DND-41 (cell line): ENCODE measurements at regions not wholly inside any gene's neighbourhood (a gene's known extent, or its start where the extent isn't known, plus 50 kb on each side); places are given as distances from the start of the nearest gene placed in this dataset.

ENCODE experiments used
- ATAC-seq: fragments of 200-7000 bp; cut with Tn5 transposase; 3 replicates; pipeline ENCODE4 v1.9.1; 2021; ENCODE audit warnings: low read depth; ENCODE audit not compliant: insufficient read depth
- DNase-seq: peaks from one replicate; pipeline ENCODE4 v3.0.0-alpha.2; 2020
- H2AFZ ChIP-seq: 2 replicates; pipeline ENCODE4 v1.6.0; 2012; ENCODE audit warnings: low read depth, low read length
- H3K27ac ChIP-seq: 2 replicates; pipeline ENCODE4 v1.5.1; 2012; ENCODE audit warnings: low read length, inconsistent platforms
- H3K27me3 ChIP-seq: fragments of 200-600 bp; sonication (generic); 2 replicates; pipeline ENCODE4 v1.6.0; 2012; ENCODE audit warnings: low read length, mild to moderate bottlenecking, inconsistent platforms; ENCODE audit not compliant: insufficient read depth, poor library complexity
- H3K36me3 ChIP-seq: 2 replicates; pipeline ENCODE4 v1.5.1; 2012; ENCODE audit warnings: low read length, inconsistent platforms; ENCODE audit not compliant: insufficient read depth
- H3K4me1 ChIP-seq: 2 replicates; pipeline ENCODE4 v1.5.1; 2012; ENCODE audit warnings: mild to moderate bottlenecking, low read length; ENCODE audit not compliant: insufficient read depth
- H3K4me2 ChIP-seq: 2 replicates; pipeline ENCODE4 v1.6.0; 2012; ENCODE audit warnings: mild to moderate bottlenecking, moderate library complexity, low read length, inconsistent platforms; ENCODE audit not compliant: insufficient read depth
- H3K4me3 ChIP-seq, 2 experiments: fragments of 200-600 bp in 1 of 2; shearing (Covaris generic) in 1 of 2; 2 replicates each; pipeline ENCODE4 v1.5.1; 2012 to 2016; ENCODE audit warnings: inconsistent platforms in 2 of 2, low read length in 2 of 2, mild to moderate bottlenecking in 2 of 2, low read depth in 1 of 2, moderate library complexity in 1 of 2
- H3K79me2 ChIP-seq: 2 replicates; pipeline ENCODE4 v1.6.0; 2012; ENCODE audit warnings: low read length, inconsistent platforms; ENCODE audit not compliant: insufficient read depth
- H3K9ac ChIP-seq: 2 replicates; pipeline ENCODE4 v1.6.0; 2012; ENCODE audit warnings: low read depth, mild to moderate bottlenecking, inconsistent platforms, low read length, moderate library complexity
- H3K9me3 ChIP-seq: 2 replicates; pipeline ENCODE4 v1.5.1; 2012; ENCODE audit warnings: low read length, moderate library complexity, mild to moderate bottlenecking, inconsistent platforms; ENCODE audit not compliant: insufficient read depth, severe bottlenecking
- H4K20me1 ChIP-seq: 2 replicates; pipeline ENCODE4 v1.6.0; 2012; ENCODE audit warnings: low read length; ENCODE audit not compliant: insufficient read depth
- CTCF ChIP-seq: IDR thresholded peaks from 2 replicates; pipeline ENCODE4 v1.5.1; 2012; ENCODE audit warnings: borderline replicate concordance, low read length, moderate library complexity, mild to moderate bottlenecking; ENCODE audit not compliant: poor library complexity, severe bottlenecking; ENCODE audit errors: extremely low read depth
- EZH2 ChIP-seq: IDR thresholded peaks from 3 replicates; pipeline ENCODE4 v1.6.1; 2012; ENCODE audit warnings: borderline replicate concordance, low read depth, mild to moderate bottlenecking, moderate library complexity, low read length, inconsistent platforms; ENCODE audit not compliant: severe bottlenecking

DNA sequence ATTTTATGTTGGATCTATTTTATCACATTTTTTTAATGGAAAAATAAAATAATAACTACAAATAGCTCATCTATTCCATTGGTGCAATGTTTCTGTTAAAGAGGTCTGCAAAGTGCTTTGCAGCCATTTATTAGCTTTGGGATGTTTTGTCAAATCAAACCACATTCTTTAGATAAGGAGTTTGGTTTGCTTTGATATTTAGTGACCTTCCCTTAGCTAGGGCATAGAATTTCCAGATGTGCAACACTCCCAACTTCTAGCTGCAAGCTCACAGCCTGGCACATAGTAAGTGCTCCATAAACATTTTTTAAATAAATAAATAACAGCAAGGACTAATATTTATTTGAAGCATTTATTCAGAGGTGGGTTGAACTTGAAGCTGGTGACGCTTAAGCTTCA lies 80.4 kb upstream of the ARHGAP29 start:
- no peak for ATAC-seq
- DNase-seq = no peak
- Histone ChIP-seq H3K27me3 (no peaks in the 10 kb centered on the region), H3K9ac (no peak overlapping the region), H3K4me1 (no peaks in the 10 kb centered on the region), H3K36me3 (no peaks in the 10 kb centered on the region), H3K4me2 (no peak overlapping the region), H4K20me1 (no peaks in the 10 kb centered on the region), H3K27ac (no peak overlapping the region), H3K4me3 (no peak overlapping the region), H2AFZ (no peak overlapping the region), H3K9me3 (no peaks in the 10 kb centered on the region), H3K79me2 (no peaks in the 10 kb centered on the region)
- TF ChIP-seq CTCF = no peak
- TF ChIP-seq EZH2 = no peak

DNA sequence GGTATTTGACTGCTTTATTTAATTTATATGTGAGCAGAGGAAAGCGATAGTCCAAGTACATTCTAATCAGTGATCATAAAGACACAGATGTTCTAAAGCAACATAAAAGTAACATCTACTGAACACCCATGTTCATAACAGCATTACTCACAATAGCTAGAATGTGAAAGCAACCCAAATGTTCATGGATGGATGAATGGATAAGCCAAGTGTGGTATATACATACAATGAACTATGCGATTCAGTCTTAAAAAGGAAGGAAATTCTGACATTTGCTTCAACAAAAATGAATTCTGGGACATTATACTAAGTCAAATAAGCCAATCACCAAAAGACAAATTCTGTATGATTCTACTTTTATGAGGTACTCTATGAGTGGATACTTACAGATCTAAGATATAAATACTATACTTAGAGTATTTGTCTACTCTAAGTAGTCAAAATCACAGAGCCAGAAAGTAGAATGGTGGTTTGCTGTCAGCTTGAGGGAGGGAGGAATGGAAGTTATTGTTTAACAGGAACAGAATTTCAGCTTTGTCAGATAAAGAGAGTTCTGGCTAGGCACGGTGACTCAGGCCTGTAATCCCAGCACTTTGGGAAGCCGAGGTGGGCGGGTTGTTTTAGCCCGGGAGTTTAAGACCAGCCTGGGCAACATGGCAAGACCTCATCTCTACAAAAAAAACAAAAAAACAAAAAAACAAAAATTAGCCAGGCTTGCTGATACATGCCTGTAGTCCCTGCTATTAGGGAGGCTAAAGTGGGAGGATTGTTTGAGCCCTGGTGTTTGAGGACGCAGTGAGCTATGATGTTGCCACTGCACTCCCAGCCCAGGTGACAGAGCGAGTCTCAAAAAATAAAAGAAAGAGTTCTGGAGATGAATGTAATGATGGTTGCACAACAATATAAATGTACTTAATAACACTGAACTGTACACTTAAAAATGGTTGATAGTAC lies 79.7 kb upstream of the ARHGAP29 start:
- DNase-seq = no peak
- Histone ChIP-seq H3K4me2 (no peak overlapping the region), H4K20me1 (no peaks in the 10 kb centered on the region), H3K9me3 (no peaks in the 10 kb centered on the region), H2AFZ (no peak overlapping the region), H3K4me1 (no peaks in the 10 kb centered on the region), H3K4me3 (no peak overlapping the region), H3K27me3 (no peaks in the 10 kb centered on the region), H3K9ac (no peak overlapping the region), H3K27ac (no peak overlapping the region), H3K79me2 (no peaks in the 10 kb centered on the region), H3K36me3 (no peaks in the 10 kb centered on the region)
- TF ChIP-seq CTCF = no peak
- no peak for TF ChIP-seq EZH2
- no peak for ATAC-seq

DNA sequence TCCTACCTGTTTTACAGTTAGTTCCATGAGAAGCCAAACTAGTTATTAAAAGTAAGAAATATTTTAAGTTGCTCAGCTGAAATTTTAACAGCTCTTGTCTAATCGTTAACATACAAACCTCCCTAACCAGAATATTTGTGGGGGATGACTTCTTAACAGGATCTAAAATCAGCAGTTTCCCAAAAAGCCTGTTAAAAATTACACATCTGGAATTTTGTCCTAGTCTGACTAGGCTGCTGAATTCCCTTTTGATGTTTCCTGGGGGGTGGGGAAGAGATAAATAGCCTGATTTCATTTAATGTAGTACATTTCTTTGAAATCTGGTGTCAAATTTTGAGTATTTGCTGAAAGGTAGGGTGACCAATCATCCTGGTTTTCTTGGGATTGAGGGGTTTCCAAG lies 78.8 kb upstream of the ARHGAP29 start:
- Histone ChIP-seq H3K4me3 (no peak overlapping the region), H4K20me1 (no peaks in the 10 kb centered on the region), H3K36me3 (no peaks in the 10 kb centered on the region), H3K27ac (no peak overlapping the region), H3K79me2 (no peaks in the 10 kb centered on the region), H3K27me3 (no peaks in the 10 kb centered on the region), H3K9ac (no peak overlapping the region), H3K4me2 (no peak overlapping the region), H3K9me3 (no peaks in the 10 kb centered on the region), H3K4me1 (no peaks in the 10 kb centered on the region), H2AFZ (no peak overlapping the region)
- TF ChIP-seq EZH2 (no peak), CTCF (no peak)
- DNase-seq = no peak
- ATAC-seq = no peak
